ENCODE measurements at regions not wholly inside any gene's neighbourhood (a gene's known extent, or its start where the extent isn't known, plus 50 kb on each side); places are given as distances from the start of the nearest gene placed in this dataset.

DNA sequence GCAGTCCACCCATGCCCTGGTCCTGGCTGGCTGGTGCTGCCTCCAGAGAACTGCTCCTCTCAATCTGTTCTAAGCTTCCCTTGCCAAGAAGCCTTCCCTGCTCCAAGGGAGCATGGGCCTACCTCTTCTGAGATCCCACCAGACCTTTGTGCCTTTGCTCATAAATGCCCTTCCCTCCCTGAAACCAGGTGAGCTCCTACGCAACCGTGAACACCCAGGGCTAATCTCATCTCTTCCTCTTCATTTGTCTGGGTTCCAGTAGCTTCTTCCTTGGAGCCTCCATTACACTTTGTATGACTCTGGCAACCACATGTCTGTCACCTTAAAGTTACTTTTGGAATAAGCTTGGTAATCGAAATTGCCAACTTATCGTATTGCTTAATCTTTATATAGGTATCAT, 270.6 kb downstream of the PBX3 start:
- intact Hi-C loops (cut with DNase I), result no loop called here
- ATAC-seq, result no peak
- no peak for DNase-seq (ENCODE audit: low spot score)

DNA sequence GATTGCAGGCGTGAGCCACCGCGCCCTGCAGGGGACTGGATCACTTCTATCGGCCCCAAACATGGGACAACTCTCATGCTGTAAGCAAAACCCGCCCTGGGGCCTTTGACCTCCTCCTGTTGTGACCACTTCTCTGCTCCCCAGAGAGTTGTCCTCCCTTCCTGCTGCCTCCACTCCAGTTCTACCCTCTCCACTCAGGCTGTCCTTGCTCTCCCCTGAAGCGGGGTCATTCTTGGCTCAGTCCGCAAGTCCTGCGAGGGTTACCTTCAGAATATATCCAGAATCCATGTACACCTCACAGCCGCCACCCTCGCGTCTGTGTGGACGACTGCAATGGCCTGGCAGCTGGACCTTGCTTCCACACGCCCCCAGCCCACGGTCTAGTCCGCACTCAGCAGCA, 273.7 kb downstream of the PBX3 start:
- ATAC-seq (no peak), DNase-seq (ENCODE audit: low spot score) (no peak)
- intact Hi-C loops (cut with DNase I), result no loop called here

DNA sequence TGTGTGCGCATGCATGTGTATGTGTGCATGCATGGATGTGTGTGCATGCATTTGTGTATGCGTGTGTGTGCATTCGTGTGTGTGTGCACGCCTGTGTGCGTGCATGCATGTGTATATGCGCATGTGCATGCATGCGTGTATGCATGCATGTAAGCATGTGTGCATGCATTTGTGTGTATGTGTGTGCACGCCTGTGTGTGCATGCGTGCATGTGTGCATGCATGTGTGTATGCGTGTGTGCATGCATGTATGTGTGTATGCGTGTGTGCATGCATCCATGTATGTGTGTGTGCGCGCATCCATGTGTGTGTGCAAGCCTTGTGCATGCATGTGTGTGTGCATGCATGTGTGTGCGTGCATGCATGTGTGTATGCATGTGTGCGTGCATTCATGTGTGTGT, 276.8 kb downstream of the PBX3 start:
- no peak for DNase-seq (ENCODE audit: low spot score)
- ATAC-seq, result no peak
- intact Hi-C loops (cut with DNase I), result no loop called here

DNA sequence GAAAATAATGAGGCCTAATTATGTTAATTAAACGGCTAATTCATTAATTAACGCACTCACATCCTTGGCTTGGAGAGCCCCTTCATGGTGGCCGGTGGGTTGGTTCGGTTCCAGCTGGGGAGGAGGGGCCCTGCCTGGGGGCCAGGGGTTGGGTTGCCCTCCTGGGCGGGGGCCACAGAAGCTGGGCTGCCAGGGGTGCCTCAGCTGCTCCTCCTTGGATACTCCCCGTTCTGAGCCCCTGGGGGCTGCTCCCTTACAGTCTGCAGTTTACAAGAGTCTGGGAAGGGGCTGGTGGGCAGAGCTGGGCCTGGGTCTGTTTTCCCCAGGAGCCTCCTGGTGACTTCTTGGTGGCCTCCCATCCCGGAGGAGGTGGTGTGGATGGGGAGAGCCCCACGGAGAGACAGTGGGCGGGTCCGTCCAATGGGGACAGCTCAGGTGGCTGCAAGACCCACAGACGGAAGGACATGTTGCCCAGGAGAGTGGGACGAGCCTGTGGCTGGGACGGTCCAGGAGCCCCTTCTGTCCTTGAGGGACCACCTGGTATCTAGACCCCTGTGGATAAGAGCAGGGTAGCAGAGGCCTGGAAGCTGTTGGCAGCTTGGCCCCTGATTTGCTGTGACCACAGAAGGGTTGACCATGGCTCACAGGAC, 277.5 kb downstream of the PBX3 start:
- DNase-seq (ENCODE audit: low spot score) (no peak), ATAC-seq (no peak)
- intact Hi-C loops (cut with DNase I), result no loop called here

DNA sequence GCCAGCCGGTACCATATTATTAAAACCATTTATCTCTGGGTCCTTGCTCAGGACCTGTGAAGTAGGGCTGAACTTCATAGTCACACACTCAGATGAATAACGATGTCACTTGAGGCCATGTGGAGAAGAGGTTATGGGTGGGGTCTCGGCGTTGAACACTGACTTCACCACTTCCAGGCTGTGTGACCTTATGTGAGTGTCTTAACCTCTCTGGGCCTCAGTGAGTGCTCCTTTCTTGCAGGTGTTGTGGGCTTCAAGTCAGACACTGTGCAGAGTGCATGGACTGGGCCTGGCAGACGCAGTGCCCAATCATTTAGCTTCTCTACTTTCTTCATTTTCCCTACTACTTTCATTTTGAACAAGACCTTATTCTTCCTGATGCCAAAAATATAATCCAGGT, 278.8 kb downstream of the PBX3 start:
- no peak for DNase-seq (ENCODE audit: low spot score)
- no peak for ATAC-seq
- intact Hi-C loops (cut with DNase I), result no loop called here

DNA sequence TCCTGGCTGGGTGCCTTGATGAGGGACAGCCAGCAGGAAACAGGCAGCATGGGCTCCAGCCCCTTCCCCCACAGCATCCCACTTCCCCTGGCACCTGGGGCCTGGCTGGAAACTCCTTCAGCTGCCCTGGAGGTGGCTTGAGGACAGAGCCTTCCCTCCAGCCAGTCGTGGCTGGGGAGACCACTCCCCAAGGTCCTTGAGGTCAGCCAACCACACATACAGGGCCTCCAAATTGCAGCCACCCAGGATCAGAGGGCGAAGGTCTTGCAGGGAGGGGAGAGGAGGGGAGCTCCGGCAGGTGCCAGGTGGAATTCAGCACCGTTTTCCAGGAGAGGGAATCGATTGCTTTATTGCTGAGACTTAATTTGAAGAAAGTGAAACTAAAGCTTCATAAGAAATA, 280.4 kb downstream of the PBX3 start:
- DNase-seq (ENCODE audit: low spot score) (no peak), ATAC-seq (no peak)
- intact Hi-C loops (cut with DNase I), result no loop called here

DNA sequence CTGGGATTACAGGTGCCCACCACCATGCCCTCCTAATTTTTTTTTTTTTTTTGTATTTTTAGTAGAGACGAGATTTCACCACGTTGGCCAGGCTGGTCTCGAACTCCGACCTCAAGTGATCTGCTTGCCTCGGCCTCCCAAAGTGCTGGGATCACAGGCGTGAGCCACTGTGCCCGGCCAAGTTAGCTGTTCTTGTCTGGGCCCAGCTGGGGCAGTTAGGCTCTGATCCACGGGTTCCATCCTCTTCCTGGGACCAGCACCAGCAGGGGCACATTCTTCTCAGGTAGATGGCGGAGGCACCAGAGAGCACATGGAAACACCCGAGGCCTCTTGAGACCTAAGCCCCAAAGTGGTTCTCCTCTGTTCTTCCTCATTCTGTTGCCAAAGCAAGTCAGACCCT, 281.6 kb downstream of the PBX3 start:
- intact Hi-C loops (cut with DNase I), result no loop called here
- DNase-seq (ENCODE audit: low spot score), result no peak
- no peak for ATAC-seq

DNA sequence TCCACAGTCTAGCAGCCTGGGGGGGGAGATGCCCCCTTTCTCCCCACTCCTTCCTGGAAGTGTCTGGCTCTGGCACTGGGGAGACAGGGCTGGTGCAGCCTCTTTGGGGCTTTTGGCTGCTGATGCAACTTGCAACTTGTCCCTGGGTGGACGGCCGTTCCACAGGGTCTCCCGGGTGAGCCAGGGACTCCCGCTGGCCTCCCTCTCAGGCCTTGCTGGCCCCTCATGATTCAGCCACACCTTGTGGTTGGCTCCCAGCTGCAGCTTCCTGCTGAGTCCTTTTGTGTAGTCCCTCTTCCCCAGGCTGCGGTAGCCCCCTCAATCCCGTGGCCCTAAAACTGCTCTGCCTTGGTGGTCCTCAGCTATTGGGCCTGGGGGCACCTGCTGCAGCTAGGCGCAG, 283.5 kb downstream of the PBX3 start:
- ATAC-seq (no peak), DNase-seq (ENCODE audit: low spot score) (no peak)
- intact Hi-C loops (cut with DNase I), result no loop called here

DNA sequence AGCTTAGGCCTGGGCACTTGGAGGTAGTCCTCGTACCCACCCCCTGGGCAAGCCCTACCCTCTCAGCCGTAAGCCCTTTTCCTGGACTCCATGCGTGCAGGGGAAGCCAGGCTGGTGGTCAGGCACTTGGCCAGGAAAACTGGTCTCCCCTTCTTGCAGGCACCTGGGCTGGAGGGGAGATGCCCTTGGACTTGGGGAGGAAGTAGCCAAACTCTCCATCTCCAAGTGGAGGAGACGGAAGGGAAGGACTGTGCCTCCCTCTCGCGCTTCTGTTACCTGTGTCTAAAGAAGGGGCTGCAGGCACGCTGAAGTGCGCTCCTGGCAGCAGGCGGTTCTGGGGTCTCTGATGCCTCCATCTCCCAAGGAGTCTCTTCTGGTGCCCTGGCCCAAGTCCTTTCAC, 283.9 kb downstream of the PBX3 start:
- DNase-seq (ENCODE audit: low spot score) (no peak), ATAC-seq (no peak)
- intact Hi-C loops (cut with DNase I), result no loop called here

DNA sequence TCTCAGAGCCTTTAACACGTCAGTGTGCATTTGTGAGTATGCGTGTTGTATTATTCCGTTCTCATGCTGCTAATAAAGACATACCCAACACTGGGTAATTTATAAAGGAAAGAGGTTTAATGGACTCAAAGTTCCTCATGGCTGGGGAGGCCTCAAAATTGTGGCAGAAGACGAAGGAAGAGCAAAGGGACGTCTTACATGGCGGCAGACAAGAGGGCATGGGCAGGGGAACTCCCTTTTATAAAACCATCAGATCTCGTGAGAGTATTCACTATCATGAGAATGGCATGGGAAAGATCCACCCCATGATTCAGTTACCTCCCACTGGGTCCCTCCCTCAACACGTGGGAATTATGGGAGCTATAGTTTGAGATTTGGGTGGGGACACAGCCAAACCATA, 285.0 kb downstream of the PBX3 start:
- no peak for ATAC-seq
- intact Hi-C loops (cut with DNase I), result no loop called here
- no peak for DNase-seq (ENCODE audit: low spot score)

DNA sequence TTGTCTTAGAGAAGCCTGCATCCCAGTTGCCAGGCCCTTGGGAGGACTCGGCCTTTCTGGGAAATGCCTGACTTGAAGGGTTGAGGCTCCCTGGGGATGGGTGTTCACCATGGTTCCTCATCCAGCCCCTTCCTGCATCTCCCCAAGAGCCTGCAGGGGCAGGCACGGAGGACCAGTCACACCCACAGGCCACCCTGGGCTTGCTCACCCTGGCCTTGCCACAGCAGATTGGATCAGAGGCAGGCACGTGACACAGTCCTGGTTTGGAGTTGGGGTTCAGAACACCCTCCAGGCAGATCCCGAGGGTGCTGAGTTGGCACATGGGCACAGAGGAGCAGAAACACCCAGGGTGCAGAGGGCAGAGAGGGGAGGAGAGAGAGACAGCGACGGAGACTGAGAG, 286.1 kb downstream of the PBX3 start:
- no peak for DNase-seq (ENCODE audit: low spot score)
- intact Hi-C loops (cut with DNase I), result no loop called here

DNA sequence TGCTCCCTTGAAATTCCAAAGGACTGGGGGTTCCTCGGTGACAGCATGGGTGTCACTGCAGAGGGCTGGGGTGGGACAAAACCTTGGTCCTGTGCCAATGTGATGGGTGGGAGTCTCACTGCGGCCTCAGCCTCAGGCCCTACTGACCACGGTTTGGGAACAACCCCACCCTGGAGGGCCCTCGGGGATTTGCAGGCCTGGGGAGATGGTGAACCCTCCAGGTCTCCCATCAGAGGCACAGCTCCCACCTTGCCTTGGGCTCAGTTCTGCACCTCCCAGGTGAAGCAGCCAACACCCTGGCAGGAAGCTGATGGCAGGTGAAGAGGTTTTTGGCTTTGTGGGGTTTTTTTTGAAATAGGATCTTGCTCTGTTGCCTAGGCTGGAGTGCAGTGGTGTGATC, 286.8 kb downstream of the PBX3 start:
- intact Hi-C loops (cut with DNase I), result no loop called here
- ATAC-seq (no peak), DNase-seq (ENCODE audit: low spot score) (no peak)

More for the DNA sequence above, 286.1 kb downstream of the PBX3 start:
- ATAC-seq, result no peak

DNA sequence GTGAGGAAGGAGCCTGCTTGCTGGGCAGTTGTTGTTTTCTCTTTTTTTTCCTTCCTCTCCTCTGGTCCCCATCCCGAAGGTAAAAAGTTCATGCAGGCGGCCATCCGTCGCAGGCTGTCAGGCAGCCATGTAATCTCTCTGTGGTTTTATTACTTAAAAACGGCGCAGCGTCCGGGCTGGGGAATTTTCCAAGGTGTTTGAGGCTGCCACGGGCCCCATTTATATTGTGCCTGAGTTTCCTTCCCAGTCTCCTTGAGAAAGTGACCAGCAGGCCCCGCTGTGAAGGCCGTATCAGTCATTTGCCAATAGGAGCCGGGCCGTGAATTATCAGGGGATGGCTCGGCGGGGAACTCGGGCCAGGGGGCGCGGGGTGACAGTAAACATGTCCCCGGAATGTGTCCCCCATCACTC, 289.7 kb downstream of the PBX3 start:
- ATAC-seq (no peak), DNase-seq (ENCODE audit: low spot score) (no peak)
- intact Hi-C loops (cut with DNase I), result no loop called here

DNA sequence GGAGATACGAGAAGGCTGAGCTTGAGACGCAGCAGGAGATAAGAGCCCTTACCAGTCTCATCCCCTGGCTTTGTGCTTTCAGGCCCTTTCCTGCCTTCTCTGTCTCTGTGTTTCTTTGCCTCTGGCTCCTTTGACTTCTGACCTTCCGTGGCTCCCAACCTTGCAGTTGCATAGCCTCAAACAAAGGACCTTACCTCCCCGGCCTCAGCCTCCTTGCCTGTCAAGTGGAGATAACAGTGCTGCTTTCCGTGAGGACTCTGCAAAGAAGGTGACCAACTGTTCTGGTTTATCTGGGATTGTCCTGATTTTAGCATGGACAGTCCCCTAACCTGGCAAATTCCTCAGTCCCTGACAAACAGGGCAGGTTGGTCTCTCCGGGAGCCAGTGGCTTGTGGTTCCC, 287.8 kb upstream of the MVB12B start:
- intact Hi-C loops (cut with DNase I), result no loop called here
- DNase-seq (ENCODE audit: low spot score), result no peak
- no peak for ATAC-seq

DNA sequence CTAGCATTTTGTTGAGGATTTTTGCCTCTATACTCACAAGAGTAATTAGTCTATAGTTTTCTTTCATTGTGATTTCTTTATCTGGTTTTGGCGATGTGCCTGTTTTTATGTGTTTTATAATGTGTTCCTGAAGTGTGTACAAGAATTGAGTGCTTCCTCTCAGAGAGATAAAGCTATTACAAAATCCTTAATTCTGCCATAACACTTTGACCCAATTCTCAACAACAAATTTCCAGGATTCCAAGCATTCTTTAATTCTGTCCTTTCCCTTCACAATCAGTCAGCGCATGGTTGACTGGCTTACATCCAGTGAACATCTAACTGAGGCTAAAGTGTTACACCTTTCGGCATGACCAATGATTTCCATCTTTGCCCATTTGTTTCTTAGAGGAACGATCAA, 282.9 kb upstream of the MVB12B start:
- DNase-seq (ENCODE audit: low spot score) (no peak), ATAC-seq (no peak)
- intact Hi-C loops (cut with DNase I), result no loop called here

DNA sequence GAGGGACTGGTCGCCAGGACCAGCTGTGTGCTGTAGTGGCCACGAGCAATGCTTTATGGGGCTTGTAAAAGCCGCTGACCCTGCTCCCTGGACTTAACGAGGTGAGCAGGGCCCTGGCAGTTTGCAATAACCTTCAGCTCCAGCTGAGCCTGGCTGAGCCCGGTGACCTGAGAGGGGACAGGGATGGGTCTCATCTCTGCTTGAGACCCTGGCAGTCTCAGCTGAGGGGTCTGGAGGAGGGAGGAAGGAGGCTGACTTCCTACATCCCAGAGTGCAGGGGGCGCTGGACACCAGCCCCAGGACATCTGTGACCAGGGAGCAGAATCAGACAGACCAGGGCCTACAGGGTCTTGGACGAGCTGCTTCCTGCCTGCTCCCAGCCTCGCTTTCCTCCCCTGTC, 277.5 kb upstream of the MVB12B start:
- no peak for ATAC-seq
- intact Hi-C loops (cut with DNase I), result no loop called here
- no peak for DNase-seq (ENCODE audit: low spot score)

DNA sequence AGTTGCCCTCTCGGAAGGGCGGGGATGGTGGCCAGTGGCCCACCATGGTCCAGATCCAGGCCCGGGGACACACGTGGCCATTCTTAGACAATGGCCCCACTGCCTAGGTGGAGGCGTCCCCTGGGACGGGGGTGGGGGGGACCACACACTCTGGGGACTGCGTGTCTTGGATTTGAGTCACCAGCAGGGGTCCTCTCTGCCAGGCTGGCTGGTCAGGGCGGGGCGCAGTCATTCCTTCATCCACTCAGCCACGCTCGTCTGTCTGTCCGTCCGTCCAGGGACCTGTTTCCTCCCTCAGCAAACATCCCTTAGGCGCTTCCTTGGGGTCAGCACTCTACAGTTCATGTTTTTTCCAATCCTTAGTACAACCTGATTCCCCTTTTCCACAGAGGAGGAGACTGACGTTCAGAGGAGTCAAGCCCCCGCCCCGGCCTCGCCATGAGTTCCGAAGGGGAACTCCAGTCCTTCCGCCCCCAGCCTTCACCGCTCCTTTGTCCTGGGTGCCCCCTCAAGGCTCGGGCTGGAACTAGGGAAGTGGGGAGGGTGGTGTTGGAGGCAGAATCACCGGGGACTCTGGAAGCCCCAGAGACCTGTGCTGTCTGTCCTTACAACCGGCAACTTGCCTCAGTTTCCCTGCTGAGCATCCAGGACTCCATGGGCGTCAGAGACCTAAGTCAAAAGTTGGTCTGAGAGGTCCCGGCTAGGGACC, 276.6 kb upstream of the MVB12B start:
- intact Hi-C loops (cut with DNase I), result loop anchor here (5.0 kb wide), 1 partner anchor 1303 kb away; no protein-coding TSS in a partner anchor

DNA sequence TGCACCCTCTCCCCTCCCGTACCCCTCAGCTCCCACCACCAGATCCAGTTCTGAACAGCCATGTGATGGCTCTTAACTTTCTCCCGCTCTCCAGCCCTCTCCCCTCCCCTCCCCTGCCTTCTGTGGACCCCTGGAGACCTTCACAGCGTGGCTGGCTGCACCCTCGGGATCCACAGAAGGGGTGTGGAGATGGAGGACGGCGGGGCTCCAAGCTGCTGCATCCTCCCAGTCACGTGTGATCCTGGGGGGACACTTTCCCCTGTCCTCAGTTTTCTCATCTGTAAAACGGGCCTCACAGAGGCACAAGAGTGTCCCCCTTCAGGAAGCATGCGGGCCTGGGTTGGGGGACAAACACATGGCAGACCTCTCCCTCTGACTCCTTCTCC, 276.0 kb upstream of the MVB12B start:
- ATAC-seq (no peak), DNase-seq (ENCODE audit: low spot score) (no peak)
- intact Hi-C loops (cut with DNase I), result loop anchor here (5.0 kb wide), 1 partner anchor 1303 kb away; no protein-coding TSS in a partner anchor

More for the DNA sequence above, 276.6 kb upstream of the MVB12B start:
- DNase-seq (ENCODE audit: low spot score) (no peak), ATAC-seq (no peak)

DNA sequence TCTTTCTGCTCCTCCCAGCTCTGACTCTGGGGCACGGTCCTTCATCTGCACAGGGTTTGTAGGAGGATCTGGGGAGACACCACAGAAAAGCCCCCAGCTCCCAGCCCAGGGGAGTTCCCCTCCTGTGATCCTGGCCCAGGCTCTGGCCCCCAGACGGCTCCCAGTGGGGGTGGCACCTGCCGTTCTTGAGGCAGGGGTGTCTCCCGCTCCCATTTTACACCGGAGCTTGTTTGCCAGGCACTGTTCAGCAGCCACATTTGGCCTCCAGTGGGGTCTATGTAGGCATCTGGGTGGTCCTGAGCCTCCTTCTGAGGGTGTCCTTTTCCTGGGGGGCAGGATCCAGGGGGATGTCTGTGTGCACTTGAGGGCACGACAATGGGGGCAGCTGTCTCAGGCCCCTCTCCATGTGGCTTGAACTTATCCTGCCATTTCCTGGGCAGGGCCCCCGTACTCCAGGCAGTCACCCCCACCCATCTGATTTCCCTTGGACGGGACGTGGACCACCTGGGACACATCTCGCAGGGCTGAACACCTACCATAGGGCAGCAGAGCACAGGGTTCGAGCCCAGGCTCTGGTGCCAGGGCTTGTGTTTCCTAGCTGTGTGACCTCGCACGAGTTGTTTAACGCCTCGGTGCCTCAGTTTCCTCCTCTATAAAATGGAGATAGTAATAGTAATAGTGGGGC, 275.0 kb upstream of the MVB12B start:
- DNase-seq (ENCODE audit: low spot score) (no peak), ATAC-seq (no peak)
- intact Hi-C loops (cut with DNase I), result loop anchor here (5.0 kb wide), 1 partner anchor 1304 kb away; no protein-coding TSS in a partner anchor

DNA sequence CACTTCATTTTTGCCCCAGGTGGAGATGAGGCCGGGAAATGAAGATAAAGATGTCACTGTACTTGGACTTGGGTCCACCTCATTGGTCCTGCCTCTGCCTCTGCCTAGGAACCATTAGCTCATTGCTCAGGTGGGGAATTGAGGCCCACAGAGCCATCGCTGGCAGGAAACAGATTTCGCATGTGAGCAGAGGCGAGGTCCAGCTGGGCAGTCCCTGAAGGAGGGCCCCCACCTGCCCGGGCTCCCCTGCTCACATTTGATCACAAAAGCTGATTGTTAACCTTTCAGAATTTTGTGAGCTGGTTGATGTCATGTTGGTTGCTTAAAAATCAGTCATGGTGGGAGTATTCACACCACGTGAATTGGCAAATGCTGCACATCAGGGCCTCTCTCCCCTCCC, 273.8 kb upstream of the MVB12B start:
- intact Hi-C loops (cut with DNase I), result loop anchor here (5.0 kb wide), 1 partner anchor 1305 kb away; no protein-coding TSS in a partner anchor
- no peak for DNase-seq (ENCODE audit: low spot score)
- ATAC-seq, result no peak
